HG02840 (cell line): ENCODE measurements at regions not wholly inside any gene's neighbourhood (a gene's known extent, or its start where the extent isn't known, plus 50 kb on each side); places are given as distances from the start of the nearest gene placed in this dataset.
"Not testable (repeated sequence)": the region's sequence is repeated elsewhere in the genome, so short reads cannot be mapped to it uniquely, and the experiment has no call there.

Experiments used
- ATAC-seq: cut with Tn5 transposase; IDR thresholded peaks from one replicate; pipeline ENCODE4 v1.9.1; 2021; ENCODE audit warnings: mild to moderate bottlenecking, moderate library complexity, moderate number of reproducible peaks; ENCODE audit not compliant: unreplicated experiment, low FRiP score

- no peak for ATAC-seq
Observed at GRCh38 chr1:222195857-222196256, 352.0 kb downstream of the HHIPL2 start.

DNA sequence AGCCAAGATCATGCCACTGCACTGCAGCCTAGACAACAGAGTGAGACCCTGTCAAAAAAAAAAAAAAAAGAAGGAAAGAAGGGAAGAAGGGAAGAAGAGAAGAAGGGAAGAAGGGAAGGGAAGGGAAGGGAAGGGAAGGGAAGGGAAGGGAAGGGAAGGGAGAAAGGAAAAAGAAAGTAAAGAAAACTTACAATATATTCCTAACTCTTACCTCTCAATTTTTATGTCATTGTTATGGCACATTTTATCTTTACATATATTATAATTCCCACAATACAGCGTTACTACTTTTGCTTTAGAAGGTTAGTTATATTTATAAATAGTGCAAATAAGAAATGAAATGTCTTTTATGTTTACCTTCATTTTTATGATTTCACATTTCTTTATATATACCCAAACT lies 358.7 kb downstream of the HHIPL2 start:
- ATAC-seq = no peak

- no peak for ATAC-seq
Observed at GRCh38 chr1:222187566-222188332, 360.2 kb downstream of the HHIPL2 start.

DNA sequence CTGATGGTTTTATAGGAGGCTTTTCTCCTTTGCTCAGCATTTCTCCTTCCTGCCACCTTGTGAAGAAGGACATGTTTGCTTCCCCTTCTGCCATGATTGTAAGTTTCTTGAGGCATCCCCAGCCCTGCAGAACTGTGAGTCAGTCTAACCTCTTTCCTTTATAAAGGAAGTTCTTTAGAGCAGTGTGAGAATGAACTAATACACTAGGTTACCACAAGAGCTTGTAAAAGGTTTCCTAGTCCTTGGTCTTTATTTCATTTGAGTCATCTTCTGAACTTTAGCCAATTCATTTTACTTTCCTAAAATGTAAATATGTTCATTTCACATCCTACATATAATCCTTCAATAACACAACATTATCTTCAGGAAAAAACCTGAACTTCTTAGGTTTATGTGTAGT lies 365.3 kb downstream of the HHIPL2 start:
- no peak for ATAC-seq

DNA sequence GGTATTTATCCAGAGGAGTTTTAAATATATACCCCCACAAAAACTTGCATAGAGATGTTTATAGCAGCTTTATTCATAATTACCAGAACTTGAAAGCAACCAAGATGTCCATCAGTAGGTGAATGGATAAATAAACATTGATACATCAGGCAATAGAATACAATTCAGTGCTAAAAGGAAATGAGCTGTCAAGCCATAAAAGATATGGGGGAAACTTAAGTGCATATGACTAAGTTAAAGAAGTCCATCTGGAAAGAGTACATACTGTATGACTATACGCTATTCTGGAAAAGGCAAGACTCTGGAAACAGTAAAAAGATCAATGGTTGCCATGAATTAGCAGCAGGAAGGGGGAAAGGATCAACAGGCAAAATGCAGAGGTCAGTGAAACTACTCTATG lies 366.7 kb downstream of the HHIPL2 start:
- no peak for ATAC-seq

DNA sequence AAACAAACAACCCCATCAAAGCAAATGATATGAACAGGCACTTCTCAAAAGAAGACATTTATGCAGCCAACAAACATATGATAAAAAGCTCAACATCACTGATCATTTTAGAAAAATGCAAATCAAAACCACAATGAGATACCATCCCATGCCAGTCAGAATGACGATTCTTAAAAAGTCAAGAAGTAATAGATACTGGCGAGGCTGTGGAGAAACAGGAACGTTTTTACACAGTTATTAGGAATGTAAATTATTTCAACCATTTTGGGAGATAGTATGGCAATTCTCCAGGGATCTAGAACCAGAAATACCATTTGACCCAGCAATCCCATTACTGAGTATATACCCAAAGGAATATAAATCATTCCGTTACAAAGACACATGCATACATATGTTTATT lies 370.4 kb downstream of the HHIPL2 start:
- ATAC-seq = not testable (repeated sequence)

GRCh38 chr1:222171005-222171404 lies 376.9 kb downstream of the HHIPL2 start:
- no peak for ATAC-seq

- no peak for ATAC-seq
Observed at GRCh38 chr1:222168621-222169020, 379.3 kb downstream of the HHIPL2 start.

GRCh38 chr1:222167896-222168295 lies 380.0 kb downstream of the HHIPL2 start:
- ATAC-seq = no peak

DNA sequence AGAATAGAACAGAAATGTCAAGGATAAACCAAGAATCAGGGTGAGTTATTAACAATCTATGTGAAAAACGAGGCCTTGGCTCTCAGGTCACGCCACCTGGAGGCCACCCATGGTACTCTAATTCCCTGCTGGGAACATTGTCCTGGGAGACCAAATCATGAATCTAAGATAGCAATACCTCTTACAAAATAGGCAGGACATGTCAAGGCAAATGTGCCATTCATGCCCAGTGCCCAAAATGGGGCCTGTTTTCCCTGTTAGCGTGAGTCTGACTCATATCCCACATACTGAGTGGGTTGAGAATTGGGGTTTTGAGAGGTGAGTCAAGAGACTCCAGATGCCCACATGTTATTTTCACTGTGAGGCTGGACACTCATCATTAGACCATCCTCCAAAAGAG lies 380.8 kb downstream of the HHIPL2 start:
- ATAC-seq = no peak

DNA sequence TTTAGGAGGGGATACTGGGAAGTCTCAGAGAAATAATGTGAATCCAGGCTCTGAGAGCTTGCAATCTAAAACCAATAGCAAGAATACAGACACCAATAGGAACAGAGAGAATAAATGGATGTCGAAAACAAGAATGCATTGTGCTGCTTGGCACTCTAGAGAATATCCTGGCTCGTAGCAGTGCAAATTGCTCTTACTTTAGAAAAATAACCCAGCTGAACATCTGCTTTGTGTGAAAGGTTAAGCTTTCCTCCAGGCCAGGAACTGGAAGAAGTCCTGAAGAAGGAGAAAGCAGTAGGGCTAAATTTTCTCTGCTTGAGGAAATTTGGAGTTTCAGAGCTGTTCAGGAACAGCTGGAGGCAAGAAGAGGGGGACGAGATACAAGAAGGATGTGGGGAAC lies 382.3 kb downstream of the HHIPL2 start:
- ATAC-seq = no peak

GRCh38 chr1:222163895-222164294 lies 384.0 kb downstream of the HHIPL2 start:
- ATAC-seq = no peak

- no peak for ATAC-seq
Observed at GRCh38 chr1:222161676-222162075, 386.2 kb downstream of the HHIPL2 start.

- no peak for ATAC-seq
Observed at GRCh38 chr1:222157612-222158011, 390.3 kb downstream of the HHIPL2 start.

DNA sequence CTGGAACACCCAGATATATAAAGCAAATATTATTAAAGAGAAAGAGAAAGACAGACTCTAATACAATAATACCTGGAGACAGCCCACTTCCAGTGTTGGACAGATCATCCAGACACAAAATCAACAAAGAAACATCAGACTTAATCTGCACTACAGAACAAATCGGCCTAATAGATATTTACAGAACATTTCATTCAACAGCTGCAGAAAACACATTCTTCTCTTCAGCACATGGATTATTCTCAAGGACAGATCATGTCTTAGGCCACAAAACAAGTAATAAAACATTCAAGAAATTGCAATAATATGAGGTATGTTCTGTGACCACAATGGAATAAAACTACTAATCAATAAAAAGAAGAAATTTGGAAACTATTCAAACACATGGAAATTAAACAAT lies 398.3 kb upstream of the DUSP10 start:
- no peak for ATAC-seq

- no peak for ATAC-seq
Observed at GRCh38 chr1:222138095-222138494, 396.2 kb upstream of the DUSP10 start.

DNA sequence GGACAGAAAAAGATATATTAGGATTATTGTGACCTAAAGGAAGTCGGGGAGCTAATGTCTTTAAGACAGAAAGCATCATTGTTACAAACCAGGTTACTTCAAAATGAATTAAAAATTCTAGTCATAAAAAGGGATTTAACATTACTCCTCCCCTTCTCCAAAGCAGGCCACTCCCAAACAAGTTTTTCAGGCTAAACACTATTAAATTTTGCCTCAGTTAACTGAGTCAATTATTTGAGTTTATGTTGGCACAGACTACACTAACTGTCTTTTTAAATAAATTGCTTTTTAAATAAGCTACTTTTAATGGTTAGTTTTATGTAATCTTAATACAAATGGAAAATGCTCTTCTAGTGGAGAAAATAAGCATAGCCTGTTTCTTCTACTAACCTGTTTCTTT lies 395.0 kb upstream of the DUSP10 start:
- no peak for ATAC-seq

DNA sequence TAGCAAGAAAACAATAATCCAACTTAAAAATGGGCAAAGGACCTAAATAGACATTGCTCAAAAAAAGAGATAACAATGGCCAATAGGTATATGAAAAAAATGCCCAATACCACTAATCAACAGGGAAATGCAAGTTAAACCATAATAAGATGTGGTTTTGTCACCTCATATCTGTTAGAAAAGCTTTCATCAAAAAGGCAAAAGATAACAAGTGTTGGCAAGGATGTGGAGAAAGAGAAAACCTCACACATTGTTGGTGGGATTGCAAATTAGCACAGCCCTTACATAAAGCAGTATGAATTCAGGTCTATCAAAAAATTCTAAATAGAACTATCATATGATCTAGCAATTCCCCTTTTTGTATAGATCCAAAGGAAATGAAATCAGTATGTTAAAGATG lies 387.2 kb upstream of the DUSP10 start:
- ATAC-seq = no peak

DNA sequence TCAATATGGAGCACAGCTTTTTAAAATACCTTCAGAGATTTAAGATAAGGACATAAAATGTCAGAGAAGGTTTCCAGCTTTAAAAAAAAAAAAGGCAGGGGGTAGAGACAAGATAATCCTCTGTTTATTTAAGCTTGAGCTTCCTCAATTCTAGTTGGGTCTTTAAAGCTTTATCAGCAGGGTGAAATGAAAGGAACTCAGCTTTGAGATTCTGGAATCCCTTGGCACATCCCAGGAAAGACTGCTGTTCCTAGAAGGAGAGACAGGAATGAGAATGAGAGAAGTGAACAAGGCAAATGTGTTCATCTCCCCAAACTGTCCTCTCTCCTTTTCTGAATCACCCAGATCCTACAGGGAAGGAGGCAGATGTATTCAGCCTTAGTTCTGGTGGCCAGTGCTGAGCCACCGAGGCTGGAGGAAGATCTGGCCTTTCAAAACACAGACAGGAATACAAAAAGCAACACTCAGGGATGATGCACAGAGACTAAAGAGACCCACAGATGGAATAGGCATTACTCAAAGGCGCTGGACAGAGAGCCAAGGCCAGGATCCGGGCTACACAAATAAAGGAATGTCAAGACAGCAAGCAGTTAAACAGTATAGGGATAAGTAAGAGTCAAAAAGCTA lies 385.8 kb upstream of the DUSP10 start:
- ATAC-seq = no peak

- no peak for ATAC-seq
Observed at GRCh38 chr1:222127096-222127495, 385.2 kb upstream of the DUSP10 start.

DNA sequence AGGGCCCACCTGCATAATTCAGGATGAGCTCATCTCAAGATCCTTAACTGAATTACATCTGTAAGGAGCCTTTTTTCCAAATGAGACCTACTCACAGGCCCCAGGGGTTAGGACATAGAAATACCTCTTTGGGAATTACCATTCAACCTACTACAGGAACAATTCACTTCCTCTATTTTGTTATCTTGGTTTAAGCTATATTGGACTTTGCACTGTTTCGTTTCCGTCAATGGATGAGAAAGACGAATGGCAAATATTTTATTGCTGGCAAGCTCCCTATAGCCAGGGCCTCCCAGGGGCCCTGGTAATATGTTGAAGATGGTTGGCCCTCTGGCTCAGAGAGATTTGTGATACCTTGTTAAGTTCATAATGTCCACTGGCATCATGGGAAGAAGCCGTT lies 384.2 kb upstream of the DUSP10 start:
- no peak for ATAC-seq

DNA sequence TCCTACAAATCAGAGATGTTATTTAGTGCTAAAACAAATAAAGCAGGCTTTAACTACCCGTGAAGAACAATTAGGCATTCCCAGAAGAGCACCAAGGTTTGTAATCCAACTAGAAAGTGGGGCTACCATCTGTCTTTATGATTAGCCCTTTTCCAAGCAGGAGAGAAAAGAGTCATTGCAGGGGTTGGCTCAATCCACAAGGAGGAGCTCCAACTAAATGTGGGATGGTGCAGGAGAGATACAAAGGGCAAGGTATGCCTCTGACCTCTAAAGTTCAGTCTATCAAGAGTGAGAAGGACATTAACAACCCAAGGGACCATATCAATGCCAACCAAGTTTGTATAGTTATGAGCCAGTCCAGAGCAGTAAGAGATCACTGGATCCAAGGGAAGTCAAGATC lies 382.7 kb upstream of the DUSP10 start:
- ATAC-seq = no peak
